AG09319 (cell line): ENCODE measurements at regions not wholly inside any gene's neighbourhood (a gene's known extent, or its start where the extent isn't known, plus 50 kb on each side); places are given as distances from the start of the nearest gene placed in this dataset.

Source experiments
- DNase-seq: peaks from one replicate; pipeline ENCODE4 v3.0.0-alpha.2; 2010; ENCODE audit warnings: low read depth; ENCODE audit errors: extremely low read depth
- CTCF ChIP-seq: IDR thresholded peaks from 2 replicates; pipeline ENCODE4 v1.5.1; 2011; ENCODE audit warnings: low read depth, mild to moderate bottlenecking, inconsistent platforms, low read length, moderate library complexity

GRCh38 chr1:55426619-55427018, 211.5 kb upstream of the USP24 start:
- TF ChIP-seq CTCF, result no peak
- no peak for DNase-seq

GRCh38 chr1:55426156-55426555, 211.0 kb upstream of the USP24 start:
- TF ChIP-seq CTCF, result no peak
- DNase-seq, result no peak

GRCh38 chr1:55425310-55425930, 210.3 kb upstream of the USP24 start:
- DNase-seq, result no peak
- TF ChIP-seq CTCF, result no peak

GRCh38 chr1:55423376-55423775, 208.2 kb upstream of the USP24 start:
- no peak for TF ChIP-seq CTCF
- DNase-seq, result no peak

GRCh38 chr1:55420929-55421716, 206.0 kb upstream of the USP24 start:
- no peak for TF ChIP-seq CTCF
- no peak for DNase-seq

- no peak for TF ChIP-seq CTCF
- no peak for DNase-seq
Observed at GRCh38 chr1:55420026-55420425, 204.9 kb upstream of the USP24 start.

GRCh38 chr1:55418208-55419000, 203.2 kb upstream of the USP24 start:
- TF ChIP-seq CTCF, result no peak
- no peak for DNase-seq
